Astrocyte of the spinal cord (primary cell): ENCODE measurements at regions not wholly inside any gene's neighbourhood (a gene's known extent, or its start where the extent isn't known, plus 50 kb on each side); places are given as distances from the start of the nearest gene placed in this dataset.
"Not testable (repeated sequence)": the region's sequence is repeated elsewhere in the genome, so short reads cannot be mapped to it uniquely, and the experiment has no call there.

ENCODE experiments used
- DNase-seq: peaks from one replicate; pipeline ENCODE4 v3.0.0; 2011; ENCODE audit warnings: low read depth, low spot score
- H3K4me3 ChIP-seq: 2 replicates; pipeline ENCODE4 v1.5.1; 2011; ENCODE audit warnings: low read depth, mild to moderate bottlenecking, low read length, moderate library complexity
- CTCF ChIP-seq: IDR thresholded peaks from 2 replicates; pipeline ENCODE4 v1.5.1; 2012; ENCODE audit warnings: low read depth, mild to moderate bottlenecking, low read length, inconsistent platforms
- in situ Hi-C: cut with HindIII; loops from 2 replicates; pipeline ENCODE4 v1.10.0; 2017; ENCODE audit warnings: low sequenced_read_pairs

DNA sequence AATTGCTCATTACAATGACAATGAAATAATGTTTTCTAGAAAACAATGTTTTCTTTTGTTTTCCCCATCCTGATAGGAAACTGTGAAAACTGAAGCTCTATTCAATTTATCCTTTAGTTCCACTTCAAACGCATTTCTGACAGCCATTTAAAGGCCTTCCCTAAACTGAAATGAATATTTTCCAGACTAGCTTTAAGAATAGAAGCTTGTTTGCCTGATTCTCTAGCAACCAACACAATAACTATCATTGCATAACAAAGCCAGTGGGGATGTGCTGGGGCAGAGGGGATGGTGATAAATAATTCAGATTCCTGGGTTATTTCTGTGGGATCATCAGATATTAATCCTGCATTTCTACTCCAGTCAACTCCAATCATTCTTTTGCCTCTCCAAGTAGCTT is 427.1 kb downstream of the RND3 start:
- DNase-seq = no peak
- H3K4me3 ChIP-seq = no peak overlapping the region
- no peak for TF ChIP-seq CTCF
- in situ Hi-C loops = no loop called here

DNA sequence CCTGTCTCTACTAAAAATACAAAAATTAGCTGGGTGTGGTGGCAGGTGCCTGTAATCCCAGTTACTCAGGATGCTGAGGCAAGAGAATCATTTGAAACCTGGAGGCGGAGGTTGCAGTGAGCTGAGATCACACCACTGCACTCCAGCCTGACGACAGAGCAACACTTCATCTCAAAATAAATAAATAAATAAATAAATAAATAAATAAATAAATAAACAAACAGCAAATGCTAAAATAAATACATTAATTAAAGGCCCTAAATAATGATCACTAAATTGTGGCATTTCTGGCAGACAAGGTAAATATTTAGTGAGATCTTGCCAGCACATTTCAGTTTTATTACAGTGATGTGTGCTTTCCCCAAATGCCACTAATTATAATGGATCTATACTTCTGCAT is 427.8 kb downstream of the RND3 start:
- in situ Hi-C loops, H3K4me3 ChIP-seq, DNase-seq: not testable (repeated sequence)

DNA sequence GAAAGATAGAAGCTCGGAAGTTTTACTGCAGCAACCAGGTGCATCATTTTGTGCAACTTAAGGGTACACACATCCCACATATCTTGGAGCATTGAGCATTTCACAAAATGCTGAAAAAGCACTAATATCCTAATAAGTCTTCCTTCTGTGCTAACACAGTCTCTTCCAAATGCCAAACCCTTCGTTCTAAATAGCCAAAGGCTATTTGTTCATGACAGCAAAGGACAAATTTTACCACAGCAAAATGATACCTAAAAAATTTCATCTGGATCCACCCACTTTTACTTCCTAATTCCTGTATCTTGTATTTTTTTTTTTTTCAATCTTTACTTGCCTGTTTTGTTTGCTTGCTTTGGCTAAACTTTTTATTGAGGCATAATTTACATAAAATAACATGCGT is 435.0 kb downstream of the RND3 start:
- in situ Hi-C loops = no loop called here
- no peak for DNase-seq
- no peak overlapping the region for H3K4me3 ChIP-seq
- no peak for TF ChIP-seq CTCF

DNA sequence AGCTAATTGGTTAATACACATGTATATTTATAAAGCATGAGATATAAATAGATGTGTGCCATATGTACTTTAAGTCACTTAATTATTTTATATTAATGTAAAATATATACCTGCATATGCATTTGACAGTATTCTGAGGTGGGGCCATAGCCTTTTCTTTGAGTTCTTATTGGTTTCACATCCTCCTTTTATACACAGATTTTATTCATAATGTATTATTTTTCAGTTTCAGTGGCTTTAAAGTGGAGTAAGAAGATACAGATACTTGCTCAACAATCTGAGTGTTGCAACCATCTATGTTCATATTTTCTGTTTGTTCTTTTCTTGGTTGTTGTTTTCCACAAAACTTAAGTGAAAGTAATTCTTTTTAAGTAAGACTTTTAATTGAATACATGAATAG is 436.5 kb downstream of the RND3 start:
- TF ChIP-seq CTCF = no peak
- no peak for DNase-seq
- in situ Hi-C loops = no loop called here
- no peak overlapping the region for H3K4me3 ChIP-seq

DNA sequence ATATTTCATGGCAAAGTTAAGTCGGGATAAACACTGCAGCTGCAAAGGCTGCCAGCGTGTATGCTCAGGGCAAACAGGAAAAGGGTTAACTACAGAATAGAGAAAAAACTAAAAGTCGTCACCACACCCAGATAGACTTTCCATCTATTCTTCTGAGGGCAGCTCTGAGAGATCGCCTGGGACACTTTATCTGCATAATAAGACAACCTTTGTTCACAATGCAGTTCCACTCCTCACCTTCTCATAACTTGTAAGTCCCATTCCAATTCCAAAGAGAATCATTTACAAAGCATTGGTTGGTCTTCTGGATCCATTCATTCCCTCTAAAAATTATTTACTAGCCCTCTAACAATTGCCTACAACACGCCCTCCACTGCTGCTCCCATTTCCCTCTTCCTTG is 437.4 kb downstream of the RND3 start:
- TF ChIP-seq CTCF = no peak
- no peak for DNase-seq
- in situ Hi-C loops = no loop called here
- no peak overlapping the region for H3K4me3 ChIP-seq

- no peak for TF ChIP-seq CTCF
- in situ Hi-C loops = no loop called here
- no peak overlapping the region for H3K4me3 ChIP-seq
- DNase-seq = no peak
Measured at GRCh38 chr2:150047620-150048222, 439.7 kb downstream of the RND3 start.

- DNase-seq = no peak
- TF ChIP-seq CTCF = no peak
- in situ Hi-C loops = no loop called here
- H3K4me3 ChIP-seq = no peak overlapping the region
Measured at GRCh38 chr2:150046810-150047209, 440.7 kb downstream of the RND3 start.
